Thyroid gland (tissue), 4 donors: ENCODE measurements at regions not wholly inside any gene's neighbourhood (a gene's known extent, or its start where the extent isn't known, plus 50 kb on each side); places are given as distances from the start of the nearest gene placed in this dataset.

Experiments
- CTCF ChIP-seq, 6 experiments: fragments of 200-600 bp in 3 of 6; fragments of 450-650 bp in 3 of 6; sonication (generic) in 3 of 6; IDR thresholded peaks; one replicate each; pipeline ENCODE4 v1.5.1; 2016 to 2019; ENCODE audit warnings: antibody characterized with exemption in 6 of 6, mild to moderate bottlenecking in 2 of 6, inconsistent platforms in 1 of 6, moderate library complexity in 1 of 6
- POLR2A ChIP-seq, 2 donors: fragments of 450-650 bp; IDR thresholded peaks; one replicate each; pipeline ENCODE4 v1.6.1; 2017; ENCODE audit warnings: antibody characterized with exemption in 2 of 2, mild to moderate bottlenecking in 2 of 2, moderate library complexity in 1 of 2

DNA sequence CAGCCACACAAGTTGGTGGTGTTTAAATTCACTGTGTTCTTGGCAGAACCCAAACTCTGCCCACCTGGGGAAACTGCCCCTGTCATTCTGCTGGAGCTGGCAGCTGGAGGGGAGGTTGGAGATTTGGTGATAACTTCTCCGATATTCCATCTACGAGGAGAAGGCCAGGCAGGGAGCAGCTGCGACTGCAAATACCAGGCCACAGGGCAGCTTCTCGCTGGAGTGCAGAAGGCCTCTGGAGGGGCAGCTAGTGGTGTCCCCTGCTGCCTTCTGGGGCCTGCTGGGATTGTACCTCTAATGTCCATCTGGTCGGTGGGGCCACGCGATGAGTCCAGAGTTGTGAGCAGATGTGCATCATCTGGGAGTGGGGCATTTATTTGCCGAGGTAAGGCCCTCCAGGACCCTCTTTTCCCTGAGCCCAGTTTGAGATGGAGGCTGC is 98.9 kb downstream of the ACKR3 start:
- TF ChIP-seq POLR2A (IDR thresholded peaks at IDR 0.05) (no peak), CTCF (IDR thresholded peaks at IDR 0.05) (no peak)
